ENCODE measurements at regions not wholly inside any gene's neighbourhood (a gene's known extent, or its start where the extent isn't known, plus 50 kb on each side); places are given as distances from the start of the nearest gene placed in this dataset.

DNA sequence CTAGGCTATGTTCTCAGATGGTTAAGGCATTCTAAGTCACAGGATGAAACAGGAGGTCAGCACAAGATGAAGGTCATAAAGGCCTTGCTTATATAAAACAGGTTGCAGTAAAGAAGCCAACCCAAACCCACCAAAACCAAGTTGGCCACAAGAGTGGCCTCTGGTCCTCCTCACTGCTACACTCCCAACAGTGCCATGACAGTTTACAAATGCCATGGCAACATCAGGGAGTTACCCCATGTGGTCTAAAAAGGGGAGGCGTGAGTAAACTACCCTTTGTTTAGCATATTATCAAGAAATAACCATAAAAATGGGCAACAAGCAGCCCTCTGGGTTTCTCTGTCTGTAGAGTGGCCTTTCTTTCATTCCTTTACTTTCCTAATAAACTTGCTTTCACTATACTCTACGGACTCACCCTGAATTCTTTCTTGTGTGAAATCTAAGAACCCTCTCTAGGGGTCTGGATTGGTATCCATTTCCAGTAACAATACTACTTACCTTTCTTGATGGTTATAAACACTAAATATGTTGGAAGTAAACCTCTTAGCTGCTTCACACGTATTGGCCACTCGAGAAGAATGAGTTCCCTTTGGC is 1237.9 kb downstream of the FAM181B start:
- H3K27ac ChIP-seq, result no peak overlapping the region
- H4K20me1 ChIP-seq (ENCODE audit: low read depth), result no peaks in the 10 kb centered on the region
- H3K36me3 Mint-ChIP-seq, result no peaks in the 10 kb centered on the region
- no peak overlapping the region for H3K9ac ChIP-seq
- no peaks in the 10 kb centered on the region for H3K9me3 ChIP-seq (ENCODE audit: low read depth)
- H3K27ac Mint-ChIP-seq, result no peak overlapping the region
- TF ChIP-seq CTCF (IDR thresholded peaks at IDR 0.05) (no peak), EZH2phosphoT487 (IDR thresholded peaks at IDR 0.05) (no peak), EZH2 (IDR thresholded peaks at IDR 0.05) (no peak)
- H3K4me1 ChIP-seq, result no peaks in the 10 kb centered on the region
- no peaks in the 10 kb centered on the region for H3K9me3 Mint-ChIP-seq
- H3K36me3 ChIP-seq, result no peaks in the 10 kb centered on the region
- H3K4me1 Mint-ChIP-seq, result peaks cover 15% of the 10 kb centered on the region
- no peak overlapping the region for H2AFZ ChIP-seq (replicated peaks)
- no peaks in the 10 kb centered on the region for H3K79me2 ChIP-seq (ENCODE audit: low read depth)
- no peak for DNase-seq (ENCODE audit: low spot score)
- H3K4me3 Mint-ChIP-seq, result no peak overlapping the region
- H3K27me3 ChIP-seq, result no peaks in the 10 kb centered on the region
- no peaks in the 10 kb centered on the region for H3F3A ChIP-seq (ENCODE audit: low read depth)
- H3K4me2 ChIP-seq, result no peak overlapping the region
- H3K27me3 Mint-ChIP-seq (ENCODE audit: insufficient read depth, low read depth), result peaks cover 5% of the 10 kb centered on the region
- H3K4me3 ChIP-seq, result no peak overlapping the region

- H3K27ac Mint-ChIP-seq, result no peak overlapping the region
- H3K36me3 Mint-ChIP-seq, result no peaks in the 10 kb centered on the region
- Histone ChIP-seq H2AFZ (replicated peaks) (no peak overlapping the region), H3K4me2 (no peak overlapping the region), H3K27me3 (no peaks in the 10 kb centered on the region), H3K4me1 (no peaks in the 10 kb centered on the region), H3K79me2 (ENCODE audit: low read depth) (no peaks in the 10 kb centered on the region), H3K4me3 (no peak overlapping the region), H3K9me3 (ENCODE audit: low read depth) (no peaks in the 10 kb centered on the region), H3K9ac (no peak overlapping the region), H4K20me1 (ENCODE audit: low read depth) (no peaks in the 10 kb centered on the region), H3F3A (ENCODE audit: low read depth) (no peaks in the 10 kb centered on the region), H3K36me3 (no peaks in the 10 kb centered on the region), H3K27ac (no peak overlapping the region)
- peaks cover 5% of the 10 kb centered on the region for H3K27me3 Mint-ChIP-seq (ENCODE audit: insufficient read depth, low read depth)
- H3K4me1 Mint-ChIP-seq, result peaks cover 15% of the 10 kb centered on the region
- no peak for DNase-seq (ENCODE audit: low spot score)
- no peak overlapping the region for H3K4me3 Mint-ChIP-seq
- H3K9me3 Mint-ChIP-seq, result no peaks in the 10 kb centered on the region
- no peak for TF ChIP-seq EZH2phosphoT487 (IDR thresholded peaks at IDR 0.05)
- TF ChIP-seq EZH2 (IDR thresholded peaks at IDR 0.05), result no peak
- TF ChIP-seq CTCF (IDR thresholded peaks at IDR 0.05), result no peak
Measured at GRCh38 chr11:81494431-81494830, 1239.2 kb downstream of the FAM181B start.

DNA sequence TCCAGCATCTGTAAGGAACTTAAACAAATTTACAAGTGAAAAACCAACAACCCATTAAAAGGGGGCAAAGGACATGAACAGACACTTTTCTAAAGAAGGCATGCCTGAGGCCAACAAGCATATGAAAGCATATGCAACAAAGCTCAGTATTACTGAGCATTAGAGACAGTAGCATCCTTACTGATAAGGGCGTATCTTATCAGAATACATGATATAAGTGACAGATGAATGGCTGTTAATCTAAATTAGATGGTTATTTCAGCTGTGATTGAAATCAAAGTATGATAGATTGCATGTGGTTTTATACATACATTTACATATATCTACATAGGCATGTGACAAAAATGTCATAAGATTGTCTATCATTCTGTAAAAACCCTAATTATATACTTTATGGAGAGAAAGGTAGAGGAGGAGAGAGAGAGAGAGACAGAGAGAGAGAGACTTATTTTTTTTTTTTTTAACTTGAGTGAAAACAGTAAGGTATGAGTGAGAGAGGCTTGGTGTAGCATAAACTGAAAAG is 1240.7 kb downstream of the FAM181B start:
- no peaks in the 10 kb centered on the region for H3K4me1 ChIP-seq
- H3K9ac ChIP-seq, result no peak overlapping the region

More for the DNA sequence above, 1240.7 kb downstream of the FAM181B start:
- H3F3A ChIP-seq (ENCODE audit: low read depth), result no peaks in the 10 kb centered on the region
- H3K27ac Mint-ChIP-seq, result no peak overlapping the region
- no peak overlapping the region for H3K4me3 Mint-ChIP-seq
- H3K27ac ChIP-seq, result no peak overlapping the region
- TF ChIP-seq EZH2phosphoT487 (IDR thresholded peaks at IDR 0.05), result no peak
- no peak for TF ChIP-seq EZH2 (IDR thresholded peaks at IDR 0.05)
- no peak for TF ChIP-seq CTCF (IDR thresholded peaks at IDR 0.05)
- no peak overlapping the region for H2AFZ ChIP-seq (replicated peaks)
- H3K79me2 ChIP-seq (ENCODE audit: low read depth), result no peaks in the 10 kb centered on the region
- H3K9me3 Mint-ChIP-seq, result no peaks in the 10 kb centered on the region
- H3K9me3 ChIP-seq (ENCODE audit: low read depth), result no peaks in the 10 kb centered on the region
- H3K36me3 ChIP-seq, result no peaks in the 10 kb centered on the region
- no peak overlapping the region for H3K4me3 ChIP-seq
- DNase-seq (ENCODE audit: low spot score), result no peak
- no peaks in the 10 kb centered on the region for H4K20me1 ChIP-seq (ENCODE audit: low read depth)
- H3K4me1 Mint-ChIP-seq, result peaks cover 15% of the 10 kb centered on the region
- no peaks in the 10 kb centered on the region for H3K27me3 ChIP-seq
- peaks cover 3% of the 10 kb centered on the region for H3K27me3 Mint-ChIP-seq (ENCODE audit: insufficient read depth, low read depth)
- no peak overlapping the region for H3K4me2 ChIP-seq
- H3K36me3 Mint-ChIP-seq, result no peaks in the 10 kb centered on the region

Data from neural progenitor cell (in vitro differentiated cells).